Skeletal muscle satellite cell (primary cell): ENCODE measurements at regions not wholly inside any gene's neighbourhood (a gene's known extent, or its start where the extent isn't known, plus 50 kb on each side); places are given as distances from the start of the nearest gene placed in this dataset.

Experiments used
- H3K27me3 ChIP-seq: 2 replicates; pipeline ENCODE4 v1.7.0; 2013; ENCODE audit warnings: low read length; ENCODE audit not compliant: control insufficient read depth, insufficient read depth
- H3K36me3 ChIP-seq: 2 replicates; pipeline ENCODE4 v1.7.0; 2013; ENCODE audit warnings: mild to moderate bottlenecking, control low read depth, low read length; ENCODE audit not compliant: insufficient read depth
- H3K4me1 ChIP-seq: 2 replicates; pipeline ENCODE4 v1.7.0; 2013; ENCODE audit warnings: low read length; ENCODE audit not compliant: control insufficient read depth, insufficient read depth
- H3K4me2 ChIP-seq: 2 replicates; pipeline ENCODE4 v1.7.0; 2013; ENCODE audit warnings: mild to moderate bottlenecking, low read length
- H3K4me3 ChIP-seq: 2 replicates; pipeline ENCODE4 v1.7.0; 2013; ENCODE audit warnings: low read length
- H3K9ac ChIP-seq: 2 replicates; pipeline ENCODE4 v1.7.0; 2013; ENCODE audit warnings: mild to moderate bottlenecking, low read depth, low read length, moderate library complexity
- H3K9me3 ChIP-seq: replicated peaks from 2 replicates; pipeline ENCODE4 v1.7.0; 2013; ENCODE audit warnings: mild to moderate bottlenecking, control low read depth, low read length

DNA sequence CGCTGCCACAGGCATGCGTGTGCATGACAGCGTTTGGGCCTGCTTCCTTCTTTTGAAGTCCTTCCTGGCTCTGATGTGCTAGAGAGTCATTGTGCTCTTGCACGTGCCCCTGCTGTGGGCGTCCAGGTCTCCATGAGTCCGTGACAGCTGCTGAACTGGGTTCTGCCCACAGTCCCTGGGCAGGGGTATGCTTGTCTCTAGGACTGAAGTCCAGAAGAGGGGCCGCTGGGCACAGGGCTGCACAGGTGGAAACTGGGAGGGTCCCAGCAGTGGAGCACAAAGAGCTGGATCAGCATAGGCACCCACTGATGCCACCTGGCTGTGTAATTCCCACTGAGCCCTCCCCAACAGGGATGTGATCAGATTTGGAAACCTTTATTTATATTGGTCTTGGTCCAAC, 169.4 kb downstream of the IRX2 start:
- Histone ChIP-seq H3K4me3 (no peak overlapping the region), H3K27me3 (no peaks in the 10 kb centered on the region), H3K9ac (no peak overlapping the region)

DNA sequence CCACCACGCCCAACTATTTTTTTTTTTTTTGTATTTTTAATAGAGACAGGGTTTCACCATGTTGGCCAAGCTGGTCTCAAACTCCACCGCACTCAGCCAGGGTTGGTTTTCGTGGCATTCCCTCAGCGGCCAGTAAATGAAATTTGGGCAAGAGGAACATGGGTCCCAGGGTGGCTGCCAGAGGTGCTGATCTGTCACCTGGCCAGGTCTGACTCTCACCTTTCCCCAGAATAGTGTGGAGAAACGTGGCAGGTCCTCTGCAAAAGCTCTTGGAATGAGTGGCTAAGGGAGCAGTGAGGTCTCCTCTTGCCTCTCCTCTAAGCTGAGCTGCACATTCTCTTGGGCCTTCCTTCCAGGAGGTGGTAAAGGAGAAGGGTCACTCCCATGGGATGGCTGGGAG, 170.1 kb downstream of the IRX2 start:
- H3K9me3 ChIP-seq, result peaks cover 19% of the 10 kb centered on the region
- H3K36me3 ChIP-seq, result no peaks in the 10 kb centered on the region
- no peak overlapping the region for H3K9ac ChIP-seq
- H3K4me1 ChIP-seq, result no peaks in the 10 kb centered on the region
- no peak overlapping the region for H3K4me2 ChIP-seq
- no peaks in the 10 kb centered on the region for H3K27me3 ChIP-seq
- H3K4me3 ChIP-seq, result no peak overlapping the region

More for the DNA sequence above, 169.4 kb downstream of the IRX2 start:
- Histone ChIP-seq H3K4me2 (no peak overlapping the region), H3K36me3 (no peaks in the 10 kb centered on the region), H3K9me3 (peaks cover 23% of the 10 kb centered on the region), H3K4me1 (no peaks in the 10 kb centered on the region)

DNA sequence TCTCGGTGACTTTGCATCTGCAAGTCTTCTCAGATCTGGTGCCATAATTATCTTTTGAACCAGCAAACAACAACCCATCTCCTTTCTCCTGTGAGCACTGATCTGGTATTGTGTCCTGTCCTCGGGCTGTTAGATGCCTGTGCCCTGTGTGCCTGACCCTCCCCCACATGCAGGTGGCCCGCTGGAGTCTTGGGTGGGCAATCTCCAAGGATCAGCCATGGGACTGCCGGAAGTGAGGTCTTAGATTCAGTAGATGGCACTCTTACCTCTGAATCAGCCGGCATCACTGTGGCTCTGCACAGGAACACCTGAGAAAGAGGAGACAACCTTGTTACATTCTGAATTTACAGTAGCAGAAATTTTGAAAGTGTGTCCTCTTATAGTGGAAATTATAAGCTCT, 172.4 kb downstream of the IRX2 start:
- Histone ChIP-seq H3K4me3 (no peak overlapping the region), H3K4me1 (no peaks in the 10 kb centered on the region), H3K9me3 (peaks cover 12% of the 10 kb centered on the region)

DNA sequence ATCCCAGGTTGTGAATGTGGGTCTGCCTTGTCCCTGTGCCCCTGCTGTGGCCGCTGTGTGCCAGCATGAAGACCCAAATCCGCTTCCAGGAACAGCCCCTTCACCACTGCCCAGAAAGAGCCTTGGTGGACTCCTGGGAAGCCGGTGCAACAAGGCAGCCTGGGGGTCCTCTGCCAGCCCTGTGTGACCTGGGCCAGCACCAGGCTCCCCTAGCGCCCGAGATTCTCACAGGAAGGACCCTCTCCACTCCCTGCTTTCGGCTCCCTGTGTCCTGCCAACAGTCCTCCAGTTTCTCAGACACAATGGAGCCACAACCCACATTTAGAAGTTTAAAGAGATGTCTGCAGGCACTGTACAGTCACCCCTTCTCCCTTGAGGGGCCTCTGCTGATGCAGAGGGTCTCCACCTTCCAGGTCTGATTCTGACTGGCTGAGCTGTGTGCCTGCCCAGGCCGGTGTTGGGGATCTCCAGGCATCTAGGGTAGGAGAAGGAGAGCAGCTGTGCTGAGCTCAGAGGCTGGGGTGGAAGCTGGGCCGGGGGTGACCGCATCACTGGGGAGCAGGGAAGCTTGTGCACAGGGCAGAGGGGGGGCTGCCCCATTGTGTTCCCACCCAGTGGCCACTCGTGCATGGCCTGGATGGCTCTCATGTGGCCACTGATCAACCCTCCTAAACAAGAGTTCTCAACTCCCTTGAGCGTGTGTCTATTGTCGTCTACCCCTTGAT, 174.0 kb downstream of the IRX2 start:
- no peak overlapping the region for H3K4me3 ChIP-seq
- no peaks in the 10 kb centered on the region for H3K27me3 ChIP-seq
- H3K9me3 ChIP-seq, result peaks cover 10% of the 10 kb centered on the region
- H3K4me1 ChIP-seq, result no peaks in the 10 kb centered on the region
- no peak overlapping the region for H3K4me2 ChIP-seq
- H3K36me3 ChIP-seq, result no peaks in the 10 kb centered on the region
- H3K9ac ChIP-seq, result no peak overlapping the region

More for the DNA sequence above, 172.4 kb downstream of the IRX2 start:
- no peaks in the 10 kb centered on the region for H3K36me3 ChIP-seq
- H3K4me2 ChIP-seq, result no peak overlapping the region
- no peak overlapping the region for H3K9ac ChIP-seq
- H3K27me3 ChIP-seq, result no peaks in the 10 kb centered on the region

DNA sequence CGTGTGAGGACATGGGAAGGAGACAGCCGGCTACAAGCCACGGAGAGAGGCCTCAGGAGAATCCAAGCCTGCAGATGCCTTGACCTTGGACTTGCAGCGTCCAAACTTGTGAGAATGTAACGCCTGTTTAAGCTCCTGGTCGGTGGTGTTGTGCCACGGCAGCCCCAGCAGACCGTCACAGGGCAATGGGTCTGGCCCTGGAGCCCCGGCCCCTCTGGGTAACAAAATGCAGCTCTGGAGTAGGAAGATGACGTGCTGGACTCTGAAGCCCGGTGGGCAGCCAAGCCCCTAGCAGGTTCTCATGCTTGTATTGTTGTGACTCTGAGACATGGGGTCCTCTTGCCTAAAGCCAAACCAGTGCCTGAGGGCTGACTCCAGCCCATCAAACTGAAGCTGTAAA, 174.7 kb downstream of the IRX2 start:
- Histone ChIP-seq H3K27me3 (no peaks in the 10 kb centered on the region), H3K4me3 (no peak overlapping the region), H3K9ac (no peak overlapping the region), H3K9me3 (peaks cover 10% of the 10 kb centered on the region), H3K4me2 (no peak overlapping the region), H3K4me1 (no peaks in the 10 kb centered on the region), H3K36me3 (no peaks in the 10 kb centered on the region)

DNA sequence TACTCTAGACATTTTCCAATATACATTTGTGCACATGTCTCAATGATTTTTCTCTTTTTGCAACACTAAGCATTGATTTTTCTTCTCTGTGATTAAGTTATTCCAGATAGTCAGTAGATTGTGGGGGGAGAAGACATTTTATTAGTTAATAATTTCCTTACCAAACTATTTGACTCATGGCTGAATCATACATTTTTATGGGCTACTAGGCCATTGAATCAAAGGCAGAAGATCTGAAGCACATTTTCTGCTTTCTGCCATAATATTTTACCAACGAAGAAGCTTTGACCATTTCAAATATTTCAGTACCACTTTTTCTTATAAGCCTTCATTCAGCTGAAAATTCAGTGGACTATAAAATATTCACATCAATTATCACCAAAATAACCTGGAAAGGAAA, 175.6 kb downstream of the IRX2 start:
- no peaks in the 10 kb centered on the region for H3K36me3 ChIP-seq
- no peaks in the 10 kb centered on the region for H3K4me1 ChIP-seq
- H3K4me2 ChIP-seq, result no peak overlapping the region
- no peak overlapping the region for H3K4me3 ChIP-seq
- H3K9ac ChIP-seq, result no peak overlapping the region
- H3K27me3 ChIP-seq, result no peaks in the 10 kb centered on the region
- H3K9me3 ChIP-seq, result peaks cover 10% of the 10 kb centered on the region

DNA sequence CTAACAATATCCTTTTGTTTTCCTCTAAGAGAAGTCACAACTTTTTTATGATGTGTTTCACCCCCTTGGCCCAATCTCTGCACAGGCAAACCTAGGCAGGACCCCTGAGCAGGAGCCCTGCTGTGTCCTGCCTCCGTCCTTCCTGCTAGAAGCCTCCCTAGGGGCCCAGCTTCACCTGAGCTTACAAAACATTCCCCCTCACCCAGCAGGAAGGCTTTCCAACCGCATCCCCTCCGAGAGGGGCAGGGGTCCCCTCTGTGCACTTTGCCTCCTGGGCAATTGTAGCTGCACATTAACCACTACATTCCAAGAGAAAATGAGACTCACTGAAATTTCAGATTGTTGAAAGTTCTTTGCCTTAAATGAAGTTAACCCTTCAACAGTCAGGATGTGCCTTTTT, 176.2 kb downstream of the IRX2 start:
- Histone ChIP-seq H3K9ac (no peak overlapping the region), H3K9me3 (peaks cover 10% of the 10 kb centered on the region), H3K4me1 (no peaks in the 10 kb centered on the region), H3K4me3 (no peak overlapping the region), H3K36me3 (no peaks in the 10 kb centered on the region), H3K4me2 (no peak overlapping the region), H3K27me3 (no peaks in the 10 kb centered on the region)

DNA sequence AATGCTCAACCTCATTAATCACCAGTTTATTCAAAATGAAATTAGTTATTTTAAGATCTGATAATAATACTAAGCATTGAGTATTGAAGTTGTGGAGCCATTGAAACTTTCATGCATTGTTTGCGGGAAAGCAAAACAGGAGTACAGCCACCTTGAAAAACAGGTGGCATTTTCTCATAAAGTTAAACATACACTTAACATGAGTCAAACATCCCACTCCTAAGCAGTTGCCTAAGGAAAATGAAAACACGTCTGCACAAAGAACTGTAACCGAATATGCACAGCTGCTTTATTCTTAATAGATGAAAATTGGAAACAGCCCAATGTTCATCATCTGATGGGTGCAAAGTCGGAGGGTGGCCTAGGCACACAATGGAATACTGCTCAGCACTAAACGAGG, 177.3 kb downstream of the IRX2 start:
- Histone ChIP-seq H3K9me3 (peaks cover 15% of the 10 kb centered on the region), H3K9ac (no peak overlapping the region), H3K27me3 (no peaks in the 10 kb centered on the region), H3K36me3 (no peaks in the 10 kb centered on the region), H3K4me2 (no peak overlapping the region), H3K4me1 (no peaks in the 10 kb centered on the region), H3K4me3 (no peak overlapping the region)

DNA sequence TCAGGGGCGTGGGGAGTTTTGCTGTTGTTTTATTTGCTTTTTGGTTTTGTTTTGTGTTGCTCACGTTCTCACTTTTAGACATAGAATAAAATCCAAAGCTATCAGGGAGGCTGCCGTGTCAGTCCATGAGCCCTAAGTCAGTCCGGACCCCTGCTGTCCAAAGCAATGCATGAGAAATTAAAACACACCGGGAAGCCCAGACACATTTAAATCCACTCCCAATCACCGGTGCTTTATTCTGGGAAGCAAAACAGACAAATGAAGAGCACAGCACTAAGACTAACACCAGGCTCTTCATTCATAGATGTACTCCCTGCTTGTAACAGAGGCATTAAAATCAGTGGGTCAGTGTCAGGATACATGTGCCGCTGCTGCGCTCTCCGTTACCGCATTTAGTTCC, 180.9 kb downstream of the IRX2 start:
- H3K9me3 ChIP-seq, result peaks cover 10% of the 10 kb centered on the region
- no peak overlapping the region for H3K9ac ChIP-seq

DNA sequence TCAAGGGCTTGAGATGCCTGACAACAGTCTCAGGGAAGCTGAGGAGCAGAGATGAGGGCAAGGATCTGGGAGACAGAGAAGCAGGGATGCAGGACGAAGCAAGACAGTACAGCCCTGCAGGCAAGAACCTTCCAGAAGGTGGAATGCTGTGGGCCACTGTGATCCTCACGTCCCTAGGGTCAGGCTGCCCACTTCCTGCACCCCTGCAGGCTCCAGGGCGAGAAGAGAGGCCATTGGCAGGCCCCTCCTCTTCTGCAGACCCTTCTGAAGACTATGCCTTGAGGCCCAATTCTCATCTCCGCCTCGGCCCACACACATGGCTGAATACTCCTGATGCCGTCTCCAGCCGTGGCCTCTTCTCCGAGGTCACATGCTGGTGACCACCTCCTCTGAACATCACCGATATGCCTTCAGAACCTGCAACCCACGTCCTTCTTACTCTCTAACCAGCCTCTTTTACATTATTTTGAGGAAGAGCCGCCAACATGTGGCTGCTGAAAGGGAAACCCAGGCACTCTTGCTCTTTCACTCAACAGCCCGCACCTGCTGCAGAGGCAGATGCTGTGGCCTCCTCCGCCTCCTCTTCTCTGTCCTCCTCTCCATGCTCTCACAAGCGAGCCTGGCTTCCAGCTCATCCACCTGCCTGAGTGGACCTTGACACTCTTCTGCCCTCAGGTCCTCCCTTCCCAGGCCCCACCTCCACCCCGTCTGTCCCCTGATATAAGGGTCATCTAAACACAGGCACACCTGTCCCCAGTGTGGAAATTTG, 181.5 kb downstream of the IRX2 start:
- no peak overlapping the region for H3K4me2 ChIP-seq
- no peaks in the 10 kb centered on the region for H3K36me3 ChIP-seq
- no peak overlapping the region for H3K4me3 ChIP-seq
- no peak overlapping the region for H3K9ac ChIP-seq
- no peaks in the 10 kb centered on the region for H3K4me1 ChIP-seq
- H3K9me3 ChIP-seq, result peaks cover 10% of the 10 kb centered on the region
- no peaks in the 10 kb centered on the region for H3K27me3 ChIP-seq

More for the DNA sequence above, 180.9 kb downstream of the IRX2 start:
- H3K36me3 ChIP-seq, result no peaks in the 10 kb centered on the region
- no peak overlapping the region for H3K4me3 ChIP-seq
- no peaks in the 10 kb centered on the region for H3K4me1 ChIP-seq
- no peaks in the 10 kb centered on the region for H3K27me3 ChIP-seq
- H3K4me2 ChIP-seq, result no peak overlapping the region

DNA sequence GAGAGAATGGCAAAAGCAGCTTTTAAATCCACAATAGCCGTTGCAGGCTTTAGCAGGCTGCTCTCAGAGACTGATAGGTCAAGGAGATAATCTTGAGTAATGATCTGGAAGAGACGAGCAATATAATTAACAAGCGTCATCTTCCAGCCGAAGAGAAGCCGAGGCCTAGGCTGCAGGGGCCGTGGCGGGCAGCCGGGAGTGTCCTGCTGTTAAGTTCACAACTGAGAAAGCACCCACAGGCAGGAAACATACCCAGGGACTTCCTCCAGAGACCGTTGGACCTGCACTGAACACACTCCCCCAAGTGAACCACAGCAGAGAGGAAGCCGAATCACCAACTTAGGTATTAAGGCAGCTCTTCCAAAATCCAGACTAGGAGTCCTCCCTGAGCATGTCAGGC, 182.3 kb downstream of the IRX2 start:
- no peak overlapping the region for H3K9ac ChIP-seq
- H3K27me3 ChIP-seq, result no peaks in the 10 kb centered on the region
- no peaks in the 10 kb centered on the region for H3K4me1 ChIP-seq
- peaks cover 10% of the 10 kb centered on the region for H3K9me3 ChIP-seq
- H3K4me2 ChIP-seq, result no peak overlapping the region
- H3K36me3 ChIP-seq, result no peaks in the 10 kb centered on the region
- no peak overlapping the region for H3K4me3 ChIP-seq

DNA sequence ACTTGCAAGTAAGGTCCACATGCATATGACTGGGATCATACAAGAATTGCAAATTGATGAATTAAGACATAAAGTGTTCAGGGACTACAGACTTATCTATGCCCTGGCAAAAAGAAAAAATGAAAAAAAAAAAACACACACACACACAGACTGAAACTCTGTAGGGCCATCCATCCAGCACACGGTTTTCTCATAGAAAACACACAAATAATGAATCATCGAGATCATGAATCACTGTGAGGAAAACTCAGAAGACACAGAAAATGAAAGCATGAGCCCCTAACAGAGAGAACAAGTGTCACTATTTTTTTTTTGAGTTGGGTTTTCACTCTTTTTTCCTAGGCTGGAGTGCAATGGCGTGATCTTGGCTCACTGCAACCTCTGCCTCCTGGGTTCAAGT, 185.2 kb downstream of the IRX2 start:
- Histone ChIP-seq H3K4me3 (no peak overlapping the region), H3K4me1 (no peaks in the 10 kb centered on the region), H3K36me3 (no peaks in the 10 kb centered on the region), H3K9me3 (peaks cover 13% of the 10 kb centered on the region), H3K4me2 (no peak overlapping the region), H3K9ac (no peak overlapping the region), H3K27me3 (no peaks in the 10 kb centered on the region)
